ENCODE measurements at regions not wholly inside any gene's neighbourhood (a gene's known extent, or its start where the extent isn't known, plus 50 kb on each side); places are given as distances from the start of the nearest gene placed in this dataset.
"Not testable (repeated sequence)": the region's sequence is repeated elsewhere in the genome, so short reads cannot be mapped to it uniquely, and the experiment has no call there.

- FAIRE-seq (no peak), DNase-seq (ENCODE audit: low spot score) (no peak)
Measured at GRCh38 chr6:122859676-122860075, 70.6 kb downstream of the SMPDL3A start.

GRCh38 chr6:122861594-122861993 lies 72.5 kb downstream of the SMPDL3A start:
- DNase-seq (ENCODE audit: low spot score) (no peak), FAIRE-seq (no peak)

GRCh38 chr6:122868137-122868536 lies 79.1 kb downstream of the SMPDL3A start:
- DNase-seq (ENCODE audit: low spot score), result no peak
- FAIRE-seq, result no peak

- FAIRE-seq (no peak), DNase-seq (ENCODE audit: low spot score) (peak; percentile 15)
Measured at GRCh38 chr6:122869437-122870024, 80.5 kb downstream of the SMPDL3A start.

- DNase-seq (ENCODE audit: low spot score) (no peak), FAIRE-seq (no peak)
Measured at GRCh38 chr6:122871079-122871478, 82.0 kb downstream of the SMPDL3A start.

- FAIRE-seq (no peak), DNase-seq (ENCODE audit: low spot score) (no peak)
Measured at GRCh38 chr6:122872311-122872710, 83.3 kb downstream of the SMPDL3A start.

GRCh38 chr6:122877302-122877701 lies 88.2 kb downstream of the SMPDL3A start:
- DNase-seq (ENCODE audit: low spot score) (no peak), FAIRE-seq (no peak)

GRCh38 chr6:122878796-122879195 lies 89.7 kb downstream of the SMPDL3A start:
- DNase-seq (ENCODE audit: low spot score), result no peak
- no peak for FAIRE-seq

- FAIRE-seq (no peak), DNase-seq (ENCODE audit: low spot score) (no peak)
Measured at GRCh38 chr6:122886481-122886880, 97.4 kb downstream of the SMPDL3A start.

- no peak for DNase-seq (ENCODE audit: low spot score)
- no peak for FAIRE-seq
Measured at GRCh38 chr6:122887941-122888340, 98.9 kb downstream of the SMPDL3A start.

- not testable (repeated sequence) for FAIRE-seq
Measured at GRCh38 chr6:122888680-122889079, 99.6 kb downstream of the SMPDL3A start.

GRCh38 chr6:122890250-122890649 lies 101.2 kb downstream of the SMPDL3A start:
- DNase-seq (ENCODE audit: low spot score), result no peak
- FAIRE-seq, result no peak

More at GRCh38 chr6:122888680-122889079, 99.6 kb downstream of the SMPDL3A start:
- not testable (repeated sequence) for DNase-seq (ENCODE audit: low spot score)

- DNase-seq (ENCODE audit: low spot score) (no peak), FAIRE-seq (no peak)
Measured at GRCh38 chr6:122894791-122895190, 101.2 kb upstream of the CLVS2 start.

- no peak for DNase-seq (ENCODE audit: low spot score)
- FAIRE-seq, result no peak
Measured at GRCh38 chr6:122902326-122902725, 93.7 kb upstream of the CLVS2 start.

- no peak for DNase-seq (ENCODE audit: low spot score)
- FAIRE-seq, result no peak
Measured at GRCh38 chr6:122903266-122903915, 92.6 kb upstream of the CLVS2 start.

- DNase-seq (ENCODE audit: low spot score), result no peak
- no peak for FAIRE-seq
Measured at GRCh38 chr6:122904166-122904565, 91.9 kb upstream of the CLVS2 start.

GRCh38 chr6:122913558-122913957 lies 82.5 kb upstream of the CLVS2 start:
- no peak for FAIRE-seq
- DNase-seq (ENCODE audit: low spot score), result no peak

- FAIRE-seq (no peak), DNase-seq (ENCODE audit: low spot score) (no peak)
Measured at GRCh38 chr6:122918714-122919113, 77.3 kb upstream of the CLVS2 start.

- FAIRE-seq, result no peak
- DNase-seq (ENCODE audit: low spot score), result no peak
Measured at GRCh38 chr6:122930252-122931180, 65.5 kb upstream of the CLVS2 start.

GRCh38 chr6:122931916-122932315 lies 64.1 kb upstream of the CLVS2 start:
- no peak for FAIRE-seq
- DNase-seq (ENCODE audit: low spot score), result no peak

GRCh38 chr6:122944936-122945335 lies 51.1 kb upstream of the CLVS2 start:
- FAIRE-seq; DNase-seq (ENCODE audit: low spot score): not testable (repeated sequence)

Measured in RCC 7860 (cell line).